Stimulated activated CD8-positive, alpha-beta memory T cell treated with anti-CD3 and anti-CD28 coated beads, Interleukin-7, amount 100 ng/mL, for 1 hour (primary cell): ENCODE measurements at regions not wholly inside any gene's neighbourhood (a gene's known extent, or its start where the extent isn't known, plus 50 kb on each side); places are given as distances from the start of the nearest gene placed in this dataset.

Experiments used
- DNase-seq, 2 donors: peaks; one replicate each; pipeline ENCODE4 v3.0.0-alpha.2; 2020; ENCODE audit warnings: low read depth in 2 of 2

GRCh38 chr17:27241346-27241946 is 52.5 kb upstream of the WSB1 start:
- no peak for DNase-seq

- DNase-seq = no peak
These were observed 51.0 kb upstream of the WSB1 start for GRCh38 chr17:27242951-27243350.

GRCh38 chr17:27244011-27244410 is 49.9 kb upstream of the WSB1 start:
- no peak for DNase-seq
